ENCODE measurements at regions not wholly inside any gene's neighbourhood (a gene's known extent, or its start where the extent isn't known, plus 50 kb on each side); places are given as distances from the start of the nearest gene placed in this dataset.

- Histone ChIP-seq H3K9me3 (ENCODE audit: control insufficient read depth, insufficient read depth, low read depth, low read length) (0 out of 2 replicates have a peak, but pooled peaks cover 2% of the 10 kb centered on the region), H3K4me1 (ENCODE audit: control insufficient read depth, insufficient read depth, low read length) (no peaks in the 10 kb centered on the region), H3K27me3 (ENCODE audit: control insufficient read depth, insufficient read depth, low read length) (no peaks in the 10 kb centered on the region), H3K4me3 (ENCODE audit: low read depth, low read length) (no peak overlapping the region), H3K27ac (ENCODE audit: low read depth, low read length) (no peak overlapping the region), H3K9ac (ENCODE audit: low read length) (no peak overlapping the region), H3K36me3 (ENCODE audit: control insufficient read depth, insufficient read depth, low read length) (no peaks in the 10 kb centered on the region)
These were observed 99.1 kb upstream of the CTTNBP2NL start for GRCh38 chr1:112296908-112297307.

GRCh38 chr1:112297536-112297935, 98.5 kb upstream of the CTTNBP2NL start:
- Histone ChIP-seq H3K4me3 (ENCODE audit: low read depth, low read length) (no peak overlapping the region), H3K4me1 (ENCODE audit: control insufficient read depth, insufficient read depth, low read length) (no peaks in the 10 kb centered on the region), H3K36me3 (ENCODE audit: control insufficient read depth, insufficient read depth, low read length) (no peaks in the 10 kb centered on the region), H3K9ac (ENCODE audit: low read length) (no peak overlapping the region), H3K27me3 (ENCODE audit: control insufficient read depth, insufficient read depth, low read length) (no peaks in the 10 kb centered on the region), H3K9me3 (ENCODE audit: control insufficient read depth, insufficient read depth, low read depth, low read length) (0 out of 2 replicates have a peak, but pooled peaks cover 2% of the 10 kb centered on the region), H3K27ac (ENCODE audit: low read depth, low read length) (no peak overlapping the region)

- Histone ChIP-seq H3K4me3 (ENCODE audit: low read depth, low read length) (no peak overlapping the region), H3K27ac (ENCODE audit: low read depth, low read length) (no peak overlapping the region), H3K9ac (ENCODE audit: low read length) (no peak overlapping the region), H3K36me3 (ENCODE audit: control insufficient read depth, insufficient read depth, low read length) (no peaks in the 10 kb centered on the region), H3K27me3 (ENCODE audit: control insufficient read depth, insufficient read depth, low read length) (no peaks in the 10 kb centered on the region), H3K9me3 (ENCODE audit: control insufficient read depth, insufficient read depth, low read depth, low read length) (0 out of 2 replicates have a peak, but pooled peaks cover 2% of the 10 kb centered on the region), H3K4me1 (ENCODE audit: control insufficient read depth, insufficient read depth, low read length) (no peaks in the 10 kb centered on the region)
These were observed 97.5 kb upstream of the CTTNBP2NL start for GRCh38 chr1:112298558-112298957.

GRCh38 chr1:112304126-112304525, 91.9 kb upstream of the CTTNBP2NL start:
- H3K9ac ChIP-seq (ENCODE audit: low read length) = no peak overlapping the region
- peaks cover 12% of the 10 kb centered on the region for H3K4me1 ChIP-seq (ENCODE audit: control insufficient read depth, insufficient read depth, low read length)
- H3K9me3 ChIP-seq (ENCODE audit: control insufficient read depth, insufficient read depth, low read depth, low read length) = no peaks in the 10 kb centered on the region
- H3K36me3 ChIP-seq (ENCODE audit: control insufficient read depth, insufficient read depth, low read length) = no peaks in the 10 kb centered on the region
- H3K27me3 ChIP-seq (ENCODE audit: control insufficient read depth, insufficient read depth, low read length) = no peaks in the 10 kb centered on the region
- H3K27ac ChIP-seq (ENCODE audit: low read depth, low read length) = no peak overlapping the region
- no peak overlapping the region for H3K4me3 ChIP-seq (ENCODE audit: low read depth, low read length)

GRCh38 chr1:112304612-112305011, 91.4 kb upstream of the CTTNBP2NL start:
- Histone ChIP-seq H3K36me3 (ENCODE audit: control insufficient read depth, insufficient read depth, low read length) (no peaks in the 10 kb centered on the region), H3K9me3 (ENCODE audit: control insufficient read depth, insufficient read depth, low read depth, low read length) (no peaks in the 10 kb centered on the region), H3K4me1 (ENCODE audit: control insufficient read depth, insufficient read depth, low read length) (peaks cover 12% of the 10 kb centered on the region), H3K27me3 (ENCODE audit: control insufficient read depth, insufficient read depth, low read length) (no peaks in the 10 kb centered on the region), H3K4me3 (ENCODE audit: low read depth, low read length) (no peak overlapping the region), H3K9ac (ENCODE audit: low read length) (no peak overlapping the region), H3K27ac (ENCODE audit: low read depth, low read length) (no peak overlapping the region)

GRCh38 chr1:112307930-112308591, 88.0 kb upstream of the CTTNBP2NL start:
- H3K4me3 ChIP-seq (ENCODE audit: low read depth, low read length) = no peak overlapping the region
- no peaks in the 10 kb centered on the region for H3K27me3 ChIP-seq (ENCODE audit: control insufficient read depth, insufficient read depth, low read length)
- peaks cover 12% of the 10 kb centered on the region for H3K4me1 ChIP-seq (ENCODE audit: control insufficient read depth, insufficient read depth, low read length)
- H3K27ac ChIP-seq (ENCODE audit: low read depth, low read length) = no peak overlapping the region
- H3K36me3 ChIP-seq (ENCODE audit: control insufficient read depth, insufficient read depth, low read length) = no peaks in the 10 kb centered on the region
- H3K9ac ChIP-seq (ENCODE audit: low read length) = no peak overlapping the region
- H3K9me3 ChIP-seq (ENCODE audit: control insufficient read depth, insufficient read depth, low read depth, low read length) = no peaks in the 10 kb centered on the region

- no peaks in the 10 kb centered on the region for H3K27me3 ChIP-seq (ENCODE audit: control insufficient read depth, insufficient read depth, low read length)
- H3K9me3 ChIP-seq (ENCODE audit: control insufficient read depth, insufficient read depth, low read depth, low read length) = no peaks in the 10 kb centered on the region
- H3K27ac ChIP-seq (ENCODE audit: low read depth, low read length) = no peak overlapping the region
- no peak overlapping the region for H3K4me3 ChIP-seq (ENCODE audit: low read depth, low read length)
- H3K4me1 ChIP-seq (ENCODE audit: control insufficient read depth, insufficient read depth, low read length) = peaks cover 12% of the 10 kb centered on the region
- no peaks in the 10 kb centered on the region for H3K36me3 ChIP-seq (ENCODE audit: control insufficient read depth, insufficient read depth, low read length)
- H3K9ac ChIP-seq (ENCODE audit: low read length) = no peak overlapping the region
These were observed 87.3 kb upstream of the CTTNBP2NL start for GRCh38 chr1:112308716-112309115.

GRCh38 chr1:112309499-112309898, 86.5 kb upstream of the CTTNBP2NL start:
- H3K4me3 ChIP-seq (ENCODE audit: low read depth, low read length) = no peak overlapping the region
- H3K36me3 ChIP-seq (ENCODE audit: control insufficient read depth, insufficient read depth, low read length) = no peaks in the 10 kb centered on the region
- H3K9ac ChIP-seq (ENCODE audit: low read length) = no peak overlapping the region
- H3K27ac ChIP-seq (ENCODE audit: low read depth, low read length) = no peak overlapping the region
- H3K9me3 ChIP-seq (ENCODE audit: control insufficient read depth, insufficient read depth, low read depth, low read length) = no peaks in the 10 kb centered on the region
- peaks cover 12% of the 10 kb centered on the region for H3K4me1 ChIP-seq (ENCODE audit: control insufficient read depth, insufficient read depth, low read length)
- H3K27me3 ChIP-seq (ENCODE audit: control insufficient read depth, insufficient read depth, low read length) = no peaks in the 10 kb centered on the region

- Histone ChIP-seq H3K27me3 (ENCODE audit: control insufficient read depth, insufficient read depth, low read length) (no peaks in the 10 kb centered on the region), H3K27ac (ENCODE audit: low read depth, low read length) (no peak overlapping the region), H3K9me3 (ENCODE audit: control insufficient read depth, insufficient read depth, low read depth, low read length) (no peaks in the 10 kb centered on the region), H3K4me1 (ENCODE audit: control insufficient read depth, insufficient read depth, low read length) (peaks cover 12% of the 10 kb centered on the region), H3K4me3 (ENCODE audit: low read depth, low read length) (no peak overlapping the region), H3K9ac (ENCODE audit: low read length) (no peak overlapping the region), H3K36me3 (ENCODE audit: control insufficient read depth, insufficient read depth, low read length) (no peaks in the 10 kb centered on the region)
These were observed 83.7 kb upstream of the CTTNBP2NL start for GRCh38 chr1:112312315-112312714.

- Histone ChIP-seq H3K9me3 (ENCODE audit: control insufficient read depth, insufficient read depth, low read depth, low read length) (no peaks in the 10 kb centered on the region), H3K27me3 (ENCODE audit: control insufficient read depth, insufficient read depth, low read length) (no peaks in the 10 kb centered on the region)
These were observed 83.1 kb upstream of the CTTNBP2NL start for GRCh38 chr1:112312879-112313278.

GRCh38 chr1:112316254-112316913, 79.6 kb upstream of the CTTNBP2NL start:
- Histone ChIP-seq H3K4me1 (ENCODE audit: control insufficient read depth, insufficient read depth, low read length) (no peaks in the 10 kb centered on the region), H3K27me3 (ENCODE audit: control insufficient read depth, insufficient read depth, low read length) (no peaks in the 10 kb centered on the region), H3K36me3 (ENCODE audit: control insufficient read depth, insufficient read depth, low read length) (no peaks in the 10 kb centered on the region), H3K4me3 (ENCODE audit: low read depth, low read length) (no peak overlapping the region), H3K27ac (ENCODE audit: low read depth, low read length) (no peak overlapping the region), H3K9ac (ENCODE audit: low read length) (no peak overlapping the region), H3K9me3 (ENCODE audit: control insufficient read depth, insufficient read depth, low read depth, low read length) (no peaks in the 10 kb centered on the region)

More at GRCh38 chr1:112312879-112313278, 83.1 kb upstream of the CTTNBP2NL start:
- H3K27ac ChIP-seq (ENCODE audit: low read depth, low read length) = no peak overlapping the region
- no peak overlapping the region for H3K9ac ChIP-seq (ENCODE audit: low read length)
- H3K4me3 ChIP-seq (ENCODE audit: low read depth, low read length) = no peak overlapping the region
- H3K36me3 ChIP-seq (ENCODE audit: control insufficient read depth, insufficient read depth, low read length) = no peaks in the 10 kb centered on the region
- peaks cover 11% of the 10 kb centered on the region for H3K4me1 ChIP-seq (ENCODE audit: control insufficient read depth, insufficient read depth, low read length)
